SU-DHL-6 (cell line): ENCODE measurements at regions not wholly inside any gene's neighbourhood (a gene's known extent, or its start where the extent isn't known, plus 50 kb on each side); places are given as distances from the start of the nearest gene placed in this dataset.

Source experiments
- H2AFZ ChIP-seq: fragments of 200-600 bp; sonication (generic); 2 replicates; pipeline ENCODE4 v1.6.1; 2014; ENCODE audit warnings: low read depth, mild to moderate bottlenecking, moderate library complexity, mixed read lengths, antibody characterized with exemption, low read length; ENCODE audit not compliant: severe bottlenecking
- H3F3A ChIP-seq: fragments of 200-600 bp; shearing (Covaris generic); 2 replicates; pipeline ENCODE4 v1.6.0; 2016; ENCODE audit warnings: antibody characterized with exemption, mild to moderate bottlenecking; ENCODE audit not compliant: insufficient read depth
- H3K27ac ChIP-seq: fragments of 200-600 bp; sonication (generic); 2 replicates; pipeline ENCODE4 v1.5.1; 2016; ENCODE audit warnings: low read depth, mild to moderate bottlenecking, low read length, moderate library complexity, mixed read lengths
- H3K27me3 ChIP-seq: fragments of 200-600 bp; sonication (generic), shearing (Covaris generic); 2 replicates; pipeline ENCODE4 v1.6.0; 2014; ENCODE audit warnings: mild to moderate bottlenecking, low read length
- H3K36me3 ChIP-seq: fragments of 200-600 bp; sonication (generic); 2 replicates; pipeline ENCODE4 v1.6.1; 2014; ENCODE audit warnings: mild to moderate bottlenecking, low read length, mixed read lengths
- H3K4me2 ChIP-seq: fragments of 300-600, 200-600 bp; shearing (Covaris generic), sonication (generic); 2 replicates; pipeline ENCODE4 v1.6.0; 2014; ENCODE audit warnings: low read length, low read depth, mild to moderate bottlenecking; ENCODE audit not compliant: poor library complexity, severe bottlenecking
- H3K4me3 ChIP-seq: fragments of 200-600 bp; sonication (generic); 2 replicates; pipeline ENCODE4 v1.5.1; 2014; ENCODE audit warnings: antibody characterized with exemption, low read length, mild to moderate bottlenecking, mixed read lengths; ENCODE audit not compliant: insufficient read depth, poor library complexity, severe bottlenecking
- H3K79me2 ChIP-seq: fragments of 200-600 bp; sonication (generic); 2 replicates; pipeline ENCODE4 v1.6.1; 2014; ENCODE audit warnings: mild to moderate bottlenecking, low read length, moderate library complexity; ENCODE audit not compliant: insufficient read depth
- H3K9ac ChIP-seq: fragments of 200-600 bp; sonication (generic); 2 replicates; pipeline ENCODE4 v1.7.0; 2014; ENCODE audit warnings: mild to moderate bottlenecking, low read length
- H3K9me2 ChIP-seq: fragments of 200-600 bp; sonication (generic); replicated peaks from 2 replicates; pipeline ENCODE4 v1.6.1; 2014; ENCODE audit warnings: low read length; ENCODE audit not compliant: insufficient read depth
- H3K9me3 ChIP-seq: fragments of 200-600 bp; sonication (generic); 2 replicates; pipeline ENCODE4 v1.6.1; 2014; ENCODE audit warnings: low read length, mixed read lengths; ENCODE audit not compliant: insufficient read depth
- H4K20me1 ChIP-seq: fragments of 200-600 bp; sonication (generic); 2 replicates; pipeline ENCODE4 v1.6.1; 2014; ENCODE audit warnings: low read depth, mild to moderate bottlenecking, antibody characterized with exemption, low read length, moderate library complexity, mixed read lengths
- CTCF ChIP-seq: fragments of 200-600 bp; sonication (generic); IDR thresholded peaks from one replicate; pipeline ENCODE4 v1.5.1; 2017; ENCODE audit warnings: antibody characterized with exemption, mild to moderate bottlenecking, low read length, moderate library complexity; ENCODE audit not compliant: insufficient read depth, poor library complexity, severe bottlenecking
- EZH2phosphoT487 ChIP-seq: fragments of 200-600 bp; sonication (generic), shearing (Covaris generic); conservative IDR thresholded peaks from 2 replicates; pipeline ENCODE4 v1.6.1; 2018; ENCODE audit warnings: mild to moderate bottlenecking, antibody characterized with exemption, low read length, moderate library complexity, mixed read lengths

GRCh38 chr3:177379045-177379444, 181.8 kb upstream of the TBL1XR1 start:
- Histone ChIP-seq H3K9me3 (peaks cover 9% of the 10 kb centered on the region; the same call in 1 of the 2 replicates), H2AFZ (peak overlapping the region; percentile 62), H3K27me3 (no peaks in the 10 kb centered on the region), H4K20me1 (no peaks in the 10 kb centered on the region), H3K27ac (peak overlapping the region; percentile 86), H3K4me3 (no peak overlapping the region), H3K4me2 (peak overlapping the region; percentile 73), H3F3A (peaks cover 27% of the 10 kb centered on the region), H3K9me2 (no peaks in the 10 kb centered on the region), H3K79me2 (no peaks in the 10 kb centered on the region), H3K36me3 (0 out of 2 replicates have a peak, but pooled peaks cover 3% of the 10 kb centered on the region), H3K9ac (peak overlapping the region; percentile 55; the same call in 1 of the 2 replicates)
- TF ChIP-seq CTCF (no peak), EZH2phosphoT487 (no peak)

GRCh38 chr3:177381070-177381469, 183.8 kb upstream of the TBL1XR1 start:
- Histone ChIP-seq H3K9me3 (peaks cover 9% of the 10 kb centered on the region; the same call in 1 of the 2 replicates), H3K79me2 (no peaks in the 10 kb centered on the region), H3K27ac (no peak overlapping the region), H3K9ac (no peak overlapping the region), H3K27me3 (no peaks in the 10 kb centered on the region), H3K9me2 (no peaks in the 10 kb centered on the region), H3K4me3 (no peak overlapping the region), H3K4me2 (no peak overlapping the region), H2AFZ (no peak overlapping the region), H4K20me1 (no peaks in the 10 kb centered on the region), H3K36me3 (0 out of 2 replicates have a peak, but pooled peaks cover 3% of the 10 kb centered on the region), H3F3A (peaks cover 19% of the 10 kb centered on the region)
- no peak for TF ChIP-seq EZH2phosphoT487
- TF ChIP-seq CTCF, result no peak

GRCh38 chr3:177382944-177383343, 185.7 kb upstream of the TBL1XR1 start:
- no peak overlapping the region for H3K4me2 ChIP-seq
- H3K4me3 ChIP-seq, result no peak overlapping the region
- H3K79me2 ChIP-seq, result no peaks in the 10 kb centered on the region
- peaks cover 9% of the 10 kb centered on the region; the same call in 1 of the 2 replicates for H3K9me3 ChIP-seq
- H3K27ac ChIP-seq, result no peak overlapping the region
- 0 out of 2 replicates have a peak, but pooled peaks cover 3% of the 10 kb centered on the region for H3K36me3 ChIP-seq
- TF ChIP-seq EZH2phosphoT487 (no peak), CTCF (no peak)
- peaks cover 12% of the 10 kb centered on the region for H3F3A ChIP-seq
- no peaks in the 10 kb centered on the region for H3K9me2 ChIP-seq
- H2AFZ ChIP-seq, result no peak overlapping the region
- H3K9ac ChIP-seq, result no peak overlapping the region
- no peaks in the 10 kb centered on the region for H4K20me1 ChIP-seq
- H3K27me3 ChIP-seq, result no peaks in the 10 kb centered on the region
